HG03469 (cell line): ENCODE measurements at regions not wholly inside any gene's neighbourhood (a gene's known extent, or its start where the extent isn't known, plus 50 kb on each side); places are given as distances from the start of the nearest gene placed in this dataset.
"Not testable (repeated sequence)": the region's sequence is repeated elsewhere in the genome, so short reads cannot be mapped to it uniquely, and the experiment has no call there.

Source experiments
- ATAC-seq: cut with Tn5 transposase; IDR thresholded peaks from one replicate; pipeline ENCODE4 v1.9.1; 2021; ENCODE audit warnings: mild to moderate bottlenecking, moderate library complexity, moderate number of reproducible peaks; ENCODE audit not compliant: unreplicated experiment

DNA sequence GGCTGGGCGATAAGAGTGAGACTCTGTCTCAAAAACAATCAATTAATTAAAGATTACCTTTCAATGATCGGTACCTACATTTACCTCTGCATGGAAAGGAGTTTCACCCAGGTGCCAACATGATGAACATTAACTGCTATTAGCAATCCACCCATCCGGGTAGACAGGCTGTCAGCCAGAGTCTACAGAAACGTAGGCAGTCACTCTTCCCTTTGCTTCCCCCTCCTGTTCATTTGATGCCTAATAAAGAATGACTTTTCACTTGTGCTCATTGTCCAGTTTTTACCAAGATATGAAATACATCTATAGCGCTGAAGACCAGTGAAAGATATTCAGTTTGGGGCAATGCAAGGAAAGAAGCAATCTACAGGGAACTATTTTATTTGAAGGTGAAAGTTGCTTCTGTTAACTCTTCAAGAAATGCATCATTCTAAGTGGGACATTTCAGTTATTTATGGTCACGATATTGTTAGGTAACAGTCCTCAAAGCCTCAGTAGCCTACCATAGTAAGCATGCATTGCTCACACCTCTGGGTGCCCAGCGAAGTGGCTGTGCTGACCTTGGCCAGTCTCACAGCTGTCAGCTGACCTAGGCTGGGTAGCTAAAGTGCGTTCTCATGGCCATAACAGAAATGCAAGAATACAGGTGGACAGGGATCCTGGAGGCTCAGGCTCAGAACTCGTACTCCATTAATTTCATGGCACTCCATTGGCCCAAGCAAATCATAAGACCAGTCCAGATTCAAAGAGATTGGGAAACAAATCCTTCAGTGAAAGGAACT is 87.2 kb upstream of the DMRT1 start:
- no peak for ATAC-seq

DNA sequence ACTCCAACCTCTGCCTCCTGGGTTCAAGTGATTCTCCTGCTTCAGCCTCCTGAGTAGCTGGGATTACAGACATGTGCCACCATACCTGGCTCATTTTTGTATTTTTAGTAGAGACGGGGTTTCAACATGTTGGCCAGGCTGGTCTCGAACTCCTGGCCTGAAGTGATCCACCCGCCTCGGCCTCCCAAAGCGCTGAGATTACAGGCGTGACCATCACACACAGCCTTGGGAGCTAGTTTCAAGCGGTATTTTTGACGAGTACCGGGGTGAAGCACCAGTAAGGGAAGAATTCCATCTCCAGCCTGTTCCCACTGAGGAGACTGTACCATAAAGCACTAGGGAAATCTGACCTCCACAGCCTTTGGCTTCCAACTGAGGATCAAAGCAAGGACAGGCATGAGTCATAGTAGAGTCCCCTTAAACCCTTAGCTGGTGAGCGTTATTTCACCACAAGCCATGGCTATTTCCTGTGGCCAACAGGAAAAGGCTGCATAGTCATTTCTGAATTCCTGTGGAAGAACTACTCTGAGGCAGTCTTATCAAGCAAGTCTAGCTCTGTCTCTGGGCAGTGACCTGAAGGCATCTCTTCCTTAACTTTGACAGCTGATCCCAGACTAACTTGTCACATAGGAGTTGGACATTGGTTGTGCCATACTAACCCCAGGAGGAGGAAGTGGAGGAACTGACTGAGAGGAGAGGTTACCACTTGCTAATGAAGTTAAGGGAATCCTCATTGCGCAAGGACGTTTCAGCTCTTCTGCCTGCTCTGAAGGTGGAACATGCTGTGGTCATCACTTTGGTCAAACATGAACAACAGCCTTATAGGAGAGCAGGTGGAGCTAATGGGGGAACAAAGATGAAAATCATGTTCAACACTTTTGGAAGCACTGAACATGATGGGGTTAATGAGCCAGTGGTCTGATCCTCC is 85.8 kb upstream of the DMRT1 start:
- ATAC-seq = no peak

DNA sequence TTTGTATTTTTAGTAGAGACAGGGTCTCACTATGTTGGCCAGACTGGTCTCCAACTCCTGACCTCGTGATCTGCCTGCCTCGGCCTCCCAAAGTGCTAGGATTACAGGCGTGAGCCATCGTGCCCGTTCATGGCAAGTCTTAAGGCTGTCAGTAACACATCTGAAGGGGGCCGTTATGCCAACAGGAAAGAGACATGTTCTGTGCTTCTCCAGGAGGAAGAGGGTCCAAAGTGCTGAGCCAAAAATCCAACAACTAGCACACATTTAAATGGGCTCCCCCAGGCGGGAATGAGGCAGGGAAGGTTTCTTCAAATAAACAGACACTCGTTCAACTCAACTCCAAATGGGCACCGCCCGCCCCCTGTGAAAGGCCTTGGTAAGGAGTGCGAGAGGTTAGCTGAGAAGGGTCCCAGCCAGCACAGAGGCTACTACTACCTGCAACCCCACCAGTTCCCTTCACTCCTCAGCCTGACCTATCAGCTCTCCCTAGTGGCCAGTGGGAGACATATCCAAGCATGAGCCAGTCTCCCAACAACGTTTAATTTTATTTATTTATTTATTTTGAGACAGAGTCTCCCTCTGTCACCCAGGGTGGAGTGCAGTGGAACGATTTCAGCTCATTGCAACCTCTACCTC is 84.1 kb upstream of the DMRT1 start:
- no peak for ATAC-seq

DNA sequence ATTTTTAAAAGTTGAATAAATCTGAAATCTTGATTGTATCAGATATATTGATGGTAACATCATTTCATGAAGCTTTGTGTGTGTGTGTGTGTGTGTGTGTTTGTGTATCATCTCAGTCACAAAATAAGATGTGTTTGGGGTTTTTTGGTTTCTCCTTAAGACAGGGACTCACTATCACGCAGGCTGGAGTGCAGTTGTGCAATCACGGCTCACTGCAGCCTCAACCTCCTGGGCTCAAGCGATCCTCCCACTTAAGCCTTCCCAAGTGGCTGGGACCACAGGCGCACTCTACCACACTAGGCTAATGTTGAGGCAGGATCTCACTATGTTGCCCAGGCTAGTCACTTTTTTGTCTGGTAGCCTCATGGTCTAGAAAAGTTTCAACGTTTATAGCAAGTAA is 83.4 kb upstream of the DMRT1 start:
- ATAC-seq = no peak

DNA sequence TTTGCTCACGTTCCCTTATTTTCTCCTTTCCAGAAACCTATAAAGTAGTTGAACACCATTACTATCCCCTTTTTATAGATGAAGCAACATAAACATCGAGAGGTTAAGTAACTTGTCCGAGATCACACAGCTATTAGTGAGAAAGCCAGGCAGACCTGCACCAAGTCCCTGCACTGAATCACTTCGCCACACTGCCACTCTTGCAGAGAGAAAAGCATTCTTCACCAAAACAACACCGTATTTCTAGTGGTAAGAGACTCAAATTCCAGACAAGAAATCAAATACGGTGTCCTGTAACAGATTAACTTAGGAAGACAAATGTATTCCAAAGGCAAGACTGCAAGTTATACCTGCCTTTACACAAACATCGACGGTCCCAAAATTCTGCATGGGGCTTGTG is 82.0 kb upstream of the DMRT1 start:
- no peak for ATAC-seq

DNA sequence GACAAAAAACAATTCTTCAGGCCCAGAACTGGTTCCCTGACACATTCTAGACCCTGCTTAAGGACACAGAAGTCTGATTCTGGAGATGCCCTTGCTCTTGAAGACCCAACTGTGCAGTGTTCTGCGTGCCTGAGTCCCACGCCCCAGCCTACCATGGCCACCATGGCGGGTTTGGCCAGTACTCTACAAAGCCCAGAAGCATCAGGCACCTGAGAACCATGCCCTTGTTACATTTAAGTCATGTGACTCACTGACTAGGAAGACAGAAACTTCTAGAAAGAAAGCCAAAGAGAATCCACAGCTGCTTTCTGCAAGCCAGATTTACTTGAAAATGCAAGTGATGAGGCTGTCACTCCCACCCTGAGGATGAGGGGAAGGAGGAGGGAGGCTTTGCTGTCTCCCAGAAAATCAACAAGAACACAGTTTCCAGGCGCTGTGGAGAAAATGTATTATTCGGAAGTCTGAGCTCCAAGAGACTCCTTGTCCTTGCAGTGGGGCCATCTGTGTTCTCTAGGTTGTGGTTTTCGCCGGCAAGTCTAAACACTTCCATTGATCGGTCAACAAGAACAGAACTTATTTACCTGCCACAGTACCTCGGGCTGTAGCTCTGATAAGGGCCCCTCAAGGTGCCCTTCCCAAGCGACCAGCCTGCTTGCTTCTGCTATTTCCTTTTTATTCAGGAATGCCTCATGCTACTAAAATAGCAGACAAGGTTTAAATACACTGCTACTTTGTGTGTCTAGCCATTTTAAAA is 81.3 kb upstream of the DMRT1 start:
- ATAC-seq = no peak

DNA sequence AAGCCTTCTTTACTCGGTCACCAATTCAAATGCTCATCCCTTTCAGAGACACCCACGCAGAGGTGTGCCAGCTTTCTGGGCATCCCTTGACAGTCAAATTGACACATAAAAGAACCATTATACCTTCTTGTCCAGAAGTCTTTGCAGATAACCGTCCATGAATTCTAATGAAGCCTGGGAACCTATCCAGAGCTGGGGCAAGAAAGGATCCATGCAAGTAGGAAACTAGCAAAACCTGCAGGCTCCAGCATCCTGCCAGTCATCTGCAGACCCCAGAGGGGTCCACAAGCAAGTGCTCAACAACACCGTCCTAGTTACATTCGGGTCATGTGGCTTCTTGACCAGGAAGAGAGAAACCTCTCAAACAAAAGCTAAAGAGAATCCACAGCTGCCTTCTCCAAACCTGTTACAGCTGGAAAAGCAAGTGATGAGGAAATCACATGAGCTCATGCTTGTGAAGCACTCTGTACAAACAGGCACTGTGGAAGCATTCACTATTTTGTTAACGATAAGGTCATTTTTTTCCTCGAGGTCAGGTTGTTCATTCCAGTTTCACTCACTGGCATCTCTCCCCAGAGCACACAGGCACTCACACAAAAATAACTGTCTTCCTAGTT is 80.2 kb upstream of the DMRT1 start:
- no peak for ATAC-seq

DNA sequence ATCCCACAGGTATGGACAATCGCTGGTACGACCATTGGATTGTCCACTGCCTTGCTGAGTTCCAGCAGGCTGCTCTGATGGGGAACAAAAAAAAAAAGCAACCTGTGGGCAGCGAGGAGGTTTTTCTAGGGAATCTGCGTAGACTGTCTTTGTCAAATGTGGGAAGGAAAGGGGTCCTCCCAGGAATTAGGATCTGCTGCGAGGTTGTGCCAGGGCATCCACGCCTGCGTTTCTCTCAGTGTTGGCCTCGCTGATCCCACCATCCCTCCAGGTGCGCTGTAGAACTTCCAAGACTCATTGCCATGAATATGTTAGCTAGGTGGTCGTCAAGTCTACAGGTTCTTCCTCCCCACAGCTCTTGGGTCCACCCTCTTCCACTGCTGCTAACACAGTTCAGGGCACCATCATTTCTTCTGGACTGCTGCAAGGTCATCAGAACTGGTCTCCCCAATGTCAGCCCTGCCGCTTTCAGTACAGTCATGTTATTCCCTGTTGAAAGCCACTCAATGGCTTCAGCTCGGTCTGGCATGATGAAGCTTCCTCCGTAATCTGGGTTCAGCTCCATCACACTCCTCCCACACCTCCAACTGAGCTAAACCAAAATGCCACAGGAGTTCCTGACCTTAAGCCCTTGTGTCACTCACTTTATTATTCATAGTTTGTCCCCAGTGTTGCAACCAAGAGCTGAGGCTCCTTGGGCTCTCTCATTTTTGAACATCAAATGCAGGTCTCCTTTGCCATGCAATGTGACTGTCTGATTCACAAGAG is 79.5 kb upstream of the DMRT1 start:
- ATAC-seq = no peak

DNA sequence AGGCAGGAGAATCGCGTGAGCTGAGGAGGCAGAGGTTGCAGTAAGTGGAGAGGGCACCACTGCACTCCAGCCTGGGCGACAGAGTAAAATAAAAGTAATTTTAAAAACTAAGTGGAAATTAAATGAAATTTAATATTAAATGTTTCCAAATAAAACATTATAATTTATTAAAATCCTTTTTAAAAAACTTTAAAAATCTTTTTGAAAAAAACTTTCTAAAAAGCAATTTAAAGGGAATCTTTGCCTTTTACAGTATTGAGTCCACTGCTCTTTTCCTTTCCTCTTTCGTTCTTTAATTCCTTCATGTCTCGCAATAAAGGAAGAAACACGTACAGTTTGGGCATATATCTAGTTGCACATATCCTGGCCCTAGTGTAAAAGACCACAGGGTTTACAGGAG is 77.8 kb upstream of the DMRT1 start:
- ATAC-seq = no peak

DNA sequence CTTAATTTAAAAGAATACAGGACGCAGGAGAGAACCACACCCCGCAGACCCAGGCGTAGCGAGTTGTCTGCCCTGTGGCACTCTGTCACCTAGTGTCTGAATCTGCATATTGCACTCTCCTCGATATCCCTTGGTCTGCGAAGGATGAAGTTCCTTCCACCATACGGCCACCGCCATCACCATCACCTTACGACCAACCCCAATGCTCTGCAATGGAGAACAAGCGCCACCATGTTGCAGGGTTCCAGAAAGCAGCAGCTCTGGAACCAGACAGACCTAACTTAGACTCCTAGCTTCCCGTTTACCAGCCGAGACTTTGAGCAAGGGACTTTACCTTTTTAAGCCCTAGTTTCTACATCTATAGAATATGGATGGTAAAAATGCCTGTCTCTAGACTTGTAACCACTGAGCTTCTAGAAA is 77.4 kb upstream of the DMRT1 start:
- peak; percentile 58 for ATAC-seq

DNA sequence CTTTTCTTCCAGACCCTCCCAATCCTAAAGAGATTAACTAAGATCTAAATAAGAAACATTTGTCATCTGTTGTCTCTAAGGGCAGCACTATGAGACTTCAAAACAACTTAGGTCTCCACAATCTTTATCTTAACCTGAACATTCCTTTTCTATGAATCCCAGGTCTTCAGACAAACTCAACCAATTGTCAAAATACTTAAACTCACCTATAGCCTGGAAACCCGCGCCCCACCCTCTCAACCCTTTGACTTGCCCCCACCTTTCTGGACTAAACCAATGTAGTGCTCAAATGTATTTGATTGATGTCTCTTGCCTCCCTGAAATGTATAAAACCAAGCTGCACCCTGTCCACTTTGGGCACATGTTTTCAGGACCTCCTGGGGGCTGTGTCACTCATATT is 76.5 kb upstream of the DMRT1 start:
- no peak for ATAC-seq

DNA sequence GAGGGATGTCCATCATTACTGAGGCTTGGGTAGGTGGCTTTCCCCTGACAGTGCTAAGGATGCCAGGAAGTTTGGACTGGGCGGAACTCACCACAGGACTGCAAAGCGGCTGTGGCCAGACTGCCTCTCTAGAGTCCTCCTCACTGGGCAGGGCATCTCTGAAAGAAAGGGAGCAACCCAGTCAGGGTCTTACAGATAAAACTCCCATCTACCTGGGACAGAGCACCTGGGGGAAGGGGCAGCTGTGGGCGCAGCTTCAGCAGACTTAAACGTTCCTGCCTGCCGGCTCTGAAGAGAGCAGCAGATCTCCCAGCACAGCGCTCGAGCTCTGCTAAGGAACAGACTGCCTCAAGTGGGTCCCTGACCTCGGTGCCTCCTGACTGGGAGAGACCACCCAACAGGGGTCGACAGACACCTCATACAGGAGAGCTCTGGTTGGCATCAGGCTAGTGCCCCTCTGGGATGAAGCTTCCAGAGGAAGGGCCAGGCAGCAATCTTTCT is 74.4 kb upstream of the DMRT1 start:
- not testable (repeated sequence) for ATAC-seq

DNA sequence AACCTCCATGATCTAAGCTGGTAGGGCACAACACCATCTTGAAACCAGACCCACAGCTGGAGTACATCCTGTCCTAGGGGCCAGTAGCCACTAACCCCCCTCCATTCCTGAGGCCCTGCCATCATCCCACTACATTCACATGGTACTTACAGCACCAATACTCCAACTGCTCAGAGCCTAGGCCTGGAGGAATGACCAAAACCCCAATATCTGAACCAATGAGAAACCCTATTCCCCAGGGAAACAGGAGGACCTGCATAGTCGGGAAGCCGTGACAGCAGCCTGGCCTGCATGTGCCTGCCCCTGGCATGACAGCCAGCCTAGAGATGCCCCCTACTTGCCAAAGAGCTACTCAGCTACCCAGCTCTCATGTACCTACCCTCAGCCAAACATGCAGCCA is 65.4 kb upstream of the DMRT1 start:
- no peak for ATAC-seq

DNA sequence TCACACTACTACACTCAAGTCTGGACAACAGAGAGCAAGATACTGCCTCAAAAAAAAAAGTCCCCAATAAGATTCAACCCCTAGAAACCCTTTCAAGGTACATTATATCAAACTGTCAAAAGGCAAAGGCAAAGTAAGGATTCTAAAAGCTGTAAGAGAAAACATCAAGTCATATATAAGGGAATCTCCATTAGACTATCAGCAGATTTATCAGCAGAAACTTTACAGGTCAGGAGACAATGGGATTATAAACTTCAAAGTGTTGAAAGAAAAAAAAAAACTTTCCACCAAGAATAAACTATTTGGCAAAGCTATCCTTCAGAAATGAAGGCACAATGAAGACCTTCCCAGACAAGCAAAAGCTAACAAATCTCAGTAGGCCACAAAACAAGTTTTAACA is 63.5 kb upstream of the DMRT1 start:
- no peak for ATAC-seq

DNA sequence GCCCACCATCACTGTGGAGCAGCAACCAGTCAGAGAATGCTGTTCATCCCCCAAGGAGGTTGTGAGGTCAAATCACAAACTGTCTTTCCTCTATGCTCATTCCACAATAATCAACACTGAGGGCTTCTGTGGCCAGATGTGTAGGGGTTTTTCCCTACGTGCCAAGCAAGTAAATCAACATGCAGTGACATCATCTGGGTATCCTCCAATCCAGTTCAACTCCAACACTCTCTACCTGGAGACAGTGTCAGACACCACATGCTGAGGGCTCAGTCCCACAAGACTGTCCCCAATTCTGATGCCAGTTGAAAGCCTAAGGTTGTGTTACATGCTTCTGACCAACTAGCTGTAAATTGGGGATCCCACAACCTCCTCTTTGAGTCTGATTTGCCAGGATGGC is 57.3 kb upstream of the DMRT1 start:
- ATAC-seq = no peak

DNA sequence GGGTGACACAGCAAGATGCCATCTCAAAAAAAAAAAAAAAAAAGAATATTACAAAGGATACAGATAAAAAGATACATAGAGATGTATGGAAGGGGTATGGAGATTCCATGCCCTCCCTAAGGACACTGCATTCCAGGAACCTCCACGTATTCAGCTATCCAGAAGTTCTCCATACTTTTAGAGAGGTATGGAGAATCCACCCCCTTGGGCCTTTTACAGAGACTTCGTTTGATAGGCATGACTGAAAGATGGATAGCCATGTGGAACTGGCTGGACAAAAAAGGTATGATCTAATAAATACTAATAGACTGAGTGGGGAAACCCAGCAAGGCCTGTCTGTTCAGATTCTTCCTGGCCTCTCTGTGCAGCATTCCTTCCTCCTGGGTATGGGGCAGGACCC is 56.6 kb upstream of the DMRT1 start:
- ATAC-seq = no peak

DNA sequence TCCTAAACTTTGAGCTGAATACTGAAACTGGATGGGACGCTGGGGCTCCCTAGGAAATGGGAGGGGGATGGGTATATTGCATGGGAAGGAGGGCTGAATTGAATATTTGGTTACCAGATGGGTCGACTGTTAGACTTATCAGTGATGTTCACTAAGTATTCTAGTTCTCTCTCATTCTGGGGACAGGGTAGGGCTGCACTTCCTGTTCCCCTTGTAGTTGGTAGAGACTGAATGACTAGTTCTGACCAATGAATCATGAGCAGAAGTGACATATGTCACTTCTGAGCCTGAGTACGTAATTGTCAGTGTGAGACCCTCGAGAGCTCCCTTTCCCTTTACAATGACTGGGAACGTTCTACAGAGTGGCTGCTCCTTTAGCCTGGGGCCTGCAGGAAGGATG is 55.5 kb upstream of the DMRT1 start:
- no peak for ATAC-seq

DNA sequence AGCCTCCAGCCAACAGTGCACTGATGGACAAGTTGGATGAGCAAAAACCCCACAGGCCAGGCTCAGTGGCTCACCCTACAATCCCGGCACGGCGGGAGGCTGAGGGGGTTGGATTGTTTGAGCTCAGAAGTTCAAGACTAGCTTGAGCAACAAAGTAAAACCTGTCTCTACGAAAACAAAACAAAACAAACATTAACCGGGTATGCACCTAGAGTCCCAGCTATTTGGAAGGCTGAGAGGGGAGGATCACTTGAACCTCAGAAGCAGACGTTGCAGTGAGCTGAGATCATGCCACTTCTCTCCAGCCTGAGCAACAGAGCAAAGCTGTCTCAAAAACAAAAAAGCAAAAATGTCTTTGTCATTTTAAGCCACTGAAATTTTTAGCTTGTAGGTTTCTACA is 55.1 kb upstream of the DMRT1 start:
- no peak for ATAC-seq

DNA sequence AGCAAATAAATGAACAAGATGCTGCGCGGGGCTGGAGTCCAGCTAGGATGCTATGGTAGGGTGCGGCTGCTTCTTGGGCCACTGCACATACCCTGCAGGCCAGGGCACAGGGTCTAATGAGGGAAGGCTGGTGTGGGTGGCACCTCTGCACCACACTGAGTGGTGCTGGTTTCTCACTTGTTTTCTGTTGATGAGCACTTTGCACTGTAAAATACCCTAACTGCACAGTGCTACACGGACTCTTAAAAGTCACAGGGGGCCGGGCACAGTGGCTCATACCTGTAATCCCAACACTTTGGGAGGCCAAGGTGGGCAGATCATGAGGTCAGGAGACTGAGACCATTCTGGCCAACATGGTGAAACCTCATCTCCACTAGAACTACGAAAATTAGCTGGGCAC is 52.7 kb upstream of the DMRT1 start:
- no peak for ATAC-seq
